ENCODE measurements at regions not wholly inside any gene's neighbourhood (a gene's known extent, or its start where the extent isn't known, plus 50 kb on each side); places are given as distances from the start of the nearest gene placed in this dataset.

DNA sequence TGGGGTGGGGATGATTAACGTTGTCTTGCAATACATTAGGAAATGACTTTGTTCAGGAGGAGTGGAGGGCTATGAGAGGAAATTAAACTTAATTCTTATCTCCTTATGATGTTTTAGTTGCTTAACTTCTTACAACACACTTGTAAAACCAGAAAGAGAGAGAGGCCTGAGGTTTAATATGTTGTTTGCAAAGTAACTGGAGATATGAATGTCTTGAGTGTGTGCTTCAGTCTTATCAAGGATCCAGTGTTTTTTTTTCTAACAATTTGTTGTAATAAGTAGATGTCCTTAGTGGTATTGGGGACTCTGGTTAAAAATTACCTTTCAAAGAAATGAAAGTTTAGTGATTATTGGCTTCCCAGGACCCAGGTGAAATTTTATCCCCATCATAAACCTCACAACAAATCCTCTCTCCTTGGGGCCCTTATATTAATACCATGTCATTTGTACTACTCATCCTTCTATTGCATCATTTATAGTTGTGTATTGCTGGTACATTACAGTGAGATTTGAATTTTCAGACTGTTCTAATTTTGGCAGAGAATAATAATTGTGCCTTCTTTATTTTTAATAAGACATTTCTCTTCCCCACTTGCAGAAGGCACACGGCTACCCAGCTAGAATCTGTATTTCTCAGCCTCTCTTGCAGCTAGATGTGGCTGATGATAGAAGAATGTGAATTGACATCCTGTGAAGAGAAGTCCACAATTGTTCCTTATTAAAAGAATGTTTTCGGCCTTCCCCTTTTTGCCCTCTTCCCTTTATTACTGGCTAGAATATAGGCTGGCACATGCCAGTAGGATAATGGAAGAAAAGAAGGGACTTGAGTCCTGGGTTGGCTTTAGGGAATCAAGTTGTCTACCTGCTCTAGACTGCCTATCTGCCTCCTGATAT is 91.9 kb upstream of the CXCR4 start:
- Mint-ChIP-seq H3K4me3 (no peak overlapping the region), H3K4me1 (peaks cover 5% of the 10 kb centered on the region), H3K9me3 (peaks cover 14% of the 10 kb centered on the region), H3K27me3 (ENCODE audit: low read depth) (peaks cover 21% of the 10 kb centered on the region), H3K36me3 (no peaks in the 10 kb centered on the region), H3K27ac (no peak overlapping the region)
- no peak for DNase-seq (ENCODE audit: low spot score in 2 of 2, unreplicated experiment in 2 of 2)
- TF ChIP-seq, protein P1, sequence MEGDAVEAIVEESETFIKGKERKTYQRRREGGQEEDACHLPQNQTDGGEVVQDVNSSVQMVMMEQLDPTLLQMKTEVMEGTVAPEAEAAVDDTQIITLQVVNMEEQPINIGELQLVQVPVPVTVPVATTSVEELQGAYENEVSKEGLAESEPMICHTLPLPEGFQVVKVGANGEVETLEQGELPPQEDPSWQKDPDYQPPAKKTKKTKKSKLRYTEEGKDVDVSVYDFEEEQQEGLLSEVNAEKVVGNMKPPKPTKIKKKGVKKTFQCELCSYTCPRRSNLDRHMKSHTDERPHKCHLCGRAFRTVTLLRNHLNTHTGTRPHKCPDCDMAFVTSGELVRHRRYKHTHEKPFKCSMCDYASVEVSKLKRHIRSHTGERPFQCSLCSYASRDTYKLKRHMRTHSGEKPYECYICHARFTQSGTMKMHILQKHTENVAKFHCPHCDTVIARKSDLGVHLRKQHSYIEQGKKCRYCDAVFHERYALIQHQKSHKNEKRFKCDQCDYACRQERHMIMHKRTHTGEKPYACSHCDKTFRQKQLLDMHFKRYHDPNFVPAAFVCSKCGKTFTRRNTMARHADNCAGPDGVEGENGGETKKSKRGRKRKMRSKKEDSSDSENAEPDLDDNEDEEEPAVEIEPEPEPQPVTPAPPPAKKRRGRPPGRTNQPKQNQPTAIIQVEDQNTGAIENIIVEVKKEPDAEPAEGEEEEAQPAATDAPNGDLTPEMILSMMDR (IDR thresholded peaks at IDR 0.05; ENCODE audit: unreplicated experiment) = no peak

DNA sequence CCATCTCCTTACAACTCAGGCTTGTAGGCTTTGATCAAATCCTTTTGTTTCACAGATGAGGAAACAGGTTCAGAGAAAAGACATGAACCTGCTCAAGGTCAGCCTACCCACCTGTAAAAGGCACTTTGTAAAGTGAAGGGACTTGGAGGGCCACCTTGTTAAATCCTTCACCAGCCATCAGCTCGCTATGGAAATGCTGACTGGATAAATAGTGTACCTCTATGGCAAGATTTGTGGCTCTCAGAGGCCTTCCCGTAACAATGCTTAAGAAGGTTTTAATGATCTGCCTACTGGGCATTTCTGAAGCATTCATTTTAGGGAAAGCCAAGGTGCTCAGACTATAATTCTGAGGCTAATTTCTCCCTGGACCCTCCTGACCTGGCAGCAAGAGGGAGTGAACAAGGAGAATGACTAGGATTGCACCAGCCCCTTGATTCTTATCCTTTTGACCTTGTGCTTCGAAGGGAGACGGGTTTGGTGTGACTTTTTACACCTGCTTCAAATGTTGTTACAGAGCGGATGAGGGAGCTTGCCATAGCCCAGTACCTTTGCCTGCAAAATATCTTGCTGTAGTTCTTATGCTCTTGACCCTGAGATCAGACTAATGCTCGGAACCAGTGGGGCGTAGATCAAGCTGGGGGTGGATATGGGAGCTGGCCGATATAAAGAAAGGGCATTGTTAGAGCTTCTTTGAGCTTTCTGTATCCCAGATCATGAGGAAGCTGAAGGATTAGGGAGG is 90.9 kb upstream of the CXCR4 start:
- Mint-ChIP-seq H3K27ac (no peak overlapping the region), H3K4me3 (no peak overlapping the region), H3K9me3 (peaks cover 14% of the 10 kb centered on the region), H3K36me3 (no peaks in the 10 kb centered on the region), H3K4me1 (no peaks in the 10 kb centered on the region), H3K27me3 (ENCODE audit: low read depth) (peaks cover 21% of the 10 kb centered on the region)
- DNase-seq (ENCODE audit: low spot score in 2 of 2, unreplicated experiment in 2 of 2) = no peak
- TF ChIP-seq, protein P1 (IDR thresholded peaks at IDR 0.05; ENCODE audit: unreplicated experiment) = no peak

DNA sequence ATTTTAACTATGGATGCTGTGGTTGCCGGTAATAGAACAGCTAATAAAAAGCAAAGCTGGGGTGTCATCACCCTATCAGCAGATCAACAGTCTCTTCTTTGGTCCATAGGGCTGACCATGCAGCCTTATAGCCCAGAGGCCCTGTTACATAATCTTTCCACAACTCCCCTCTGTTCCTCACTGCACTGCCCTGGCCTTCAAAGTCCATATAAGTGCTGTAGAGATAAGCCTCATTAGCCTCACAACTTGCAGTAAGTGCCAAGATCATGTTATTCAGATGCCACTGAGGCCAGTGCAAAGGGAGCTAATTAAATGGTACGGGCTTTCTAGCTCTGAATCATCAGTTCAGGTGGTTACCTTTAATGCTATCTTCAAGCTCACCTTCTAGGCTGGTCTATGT is 89.7 kb upstream of the CXCR4 start:
- H3K27ac Mint-ChIP-seq = no peak overlapping the region
- H3K9me3 Mint-ChIP-seq = peaks cover 16% of the 10 kb centered on the region
- TF ChIP-seq, protein P1 (IDR thresholded peaks at IDR 0.05; ENCODE audit: unreplicated experiment) = no peak
- H3K4me3 Mint-ChIP-seq = no peak overlapping the region
- no peaks in the 10 kb centered on the region for H3K4me1 Mint-ChIP-seq
- no peak for DNase-seq (ENCODE audit: low spot score in 2 of 2, unreplicated experiment in 2 of 2)
- no peaks in the 10 kb centered on the region for H3K36me3 Mint-ChIP-seq
- H3K27me3 Mint-ChIP-seq (ENCODE audit: low read depth) = peaks cover 16% of the 10 kb centered on the region

DNA sequence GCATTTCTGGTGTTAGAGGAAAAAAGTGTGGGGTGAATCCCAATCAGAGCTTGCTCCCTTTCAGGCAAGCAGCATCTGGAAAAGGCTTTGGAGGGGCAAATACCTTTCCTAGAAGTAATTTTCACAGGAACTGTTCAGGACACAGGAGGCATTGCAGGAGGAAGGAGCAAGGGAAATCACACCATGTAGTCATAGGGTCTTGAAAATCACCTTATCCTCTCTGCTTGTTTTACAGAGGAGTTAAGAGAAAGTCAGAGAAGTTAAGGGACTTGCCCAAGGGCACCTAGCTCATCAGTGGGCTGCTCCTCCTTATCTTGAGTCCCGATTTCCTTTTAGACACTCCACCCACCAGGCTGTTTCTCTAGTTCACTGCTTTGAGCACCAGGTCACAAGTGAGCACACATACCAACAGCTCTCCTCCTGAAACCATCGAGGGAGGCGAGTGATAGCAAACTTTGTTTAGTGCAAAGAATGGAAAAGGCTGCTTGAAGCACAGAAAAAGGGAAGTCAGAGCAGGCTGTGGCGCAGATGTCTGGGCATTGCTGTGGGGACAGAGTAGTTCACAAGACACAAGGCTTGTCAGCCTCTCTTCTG is 89.2 kb upstream of the CXCR4 start:
- H3K27ac Mint-ChIP-seq = no peak overlapping the region
- TF ChIP-seq, protein P1 (IDR thresholded peaks at IDR 0.05; ENCODE audit: unreplicated experiment) = no peak
- peaks cover 16% of the 10 kb centered on the region for H3K27me3 Mint-ChIP-seq (ENCODE audit: low read depth)
- DNase-seq (ENCODE audit: low spot score in 2 of 2, unreplicated experiment in 2 of 2) = no peak
- H3K36me3 Mint-ChIP-seq = no peaks in the 10 kb centered on the region
- no peaks in the 10 kb centered on the region for H3K4me1 Mint-ChIP-seq
- H3K9me3 Mint-ChIP-seq = peaks cover 18% of the 10 kb centered on the region
- no peak overlapping the region for H3K4me3 Mint-ChIP-seq

DNA sequence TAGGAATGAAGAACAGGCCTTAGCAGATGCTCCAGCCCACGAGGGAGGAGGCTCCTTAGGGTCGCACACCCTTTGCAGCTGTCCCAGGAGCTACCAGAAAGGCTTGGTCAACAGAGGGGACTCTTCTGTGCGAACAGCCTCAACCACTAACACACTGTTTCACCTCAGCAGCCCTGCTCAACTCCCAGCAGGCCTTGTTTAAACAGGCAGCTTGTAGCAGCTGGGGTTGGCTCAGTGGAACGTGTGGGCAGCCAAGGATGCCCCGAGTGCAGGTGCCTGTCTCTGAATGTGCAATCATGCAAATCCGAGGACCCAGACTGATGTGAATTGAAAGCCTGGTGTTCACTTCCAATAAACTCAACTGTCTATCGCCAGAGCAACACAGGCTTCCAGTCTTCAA is 88.7 kb upstream of the CXCR4 start:
- DNase-seq (ENCODE audit: low spot score in 2 of 2, unreplicated experiment in 2 of 2) = no peak
- TF ChIP-seq, protein P1 (IDR thresholded peaks at IDR 0.05; ENCODE audit: unreplicated experiment) = no peak
- no peaks in the 10 kb centered on the region for H3K4me1 Mint-ChIP-seq
- H3K4me3 Mint-ChIP-seq = no peak overlapping the region
- peaks cover 16% of the 10 kb centered on the region for H3K27me3 Mint-ChIP-seq (ENCODE audit: low read depth)
- no peak overlapping the region for H3K27ac Mint-ChIP-seq
- H3K9me3 Mint-ChIP-seq = peaks cover 22% of the 10 kb centered on the region
- H3K36me3 Mint-ChIP-seq = no peaks in the 10 kb centered on the region

Data from mesothelial cell of epicardium (in vitro differentiated cells).